Nephron (organoid): ENCODE measurements at regions not wholly inside any gene's neighbourhood (a gene's known extent, or its start where the extent isn't known, plus 50 kb on each side); places are given as distances from the start of the nearest gene placed in this dataset.

ENCODE experiments used
- H3K27ac Mint-ChIP-seq, 3 experiments: 2 replicates each; pipeline ENCODE4 v1.8.0; 2020; ENCODE audit warnings: mixed read lengths in 3 of 3, mild to moderate bottlenecking in 2 of 3, moderate library complexity in 1 of 3
- H3K27me3 Mint-ChIP-seq: 2 replicates; pipeline ENCODE4 v1.8.0; 2021; ENCODE audit warnings: low read depth, mild to moderate bottlenecking, moderate library complexity, mixed read lengths
- H3K36me3 Mint-ChIP-seq: 2 replicates; pipeline ENCODE4 v1.8.0; 2020; ENCODE audit warnings: low read depth, mixed read lengths
- H3K4me1 Mint-ChIP-seq: 2 replicates; pipeline ENCODE4 v1.8.0; 2020; ENCODE audit warnings: mixed read lengths
- H3K4me3 Mint-ChIP-seq, 3 experiments: 2 replicates each; pipeline ENCODE4 v1.8.0; 2020; ENCODE audit warnings: mild to moderate bottlenecking in 3 of 3, mixed read lengths in 3 of 3, moderate library complexity in 2 of 3
- H3K9me3 Mint-ChIP-seq: 2 replicates; pipeline ENCODE4 v1.8.0; 2020; ENCODE audit warnings: mixed read lengths
- TF ChIP-seq, protein P1 (sequence below), 3 experiments: fragments of 200-600 bp; sonication (generic); IDR thresholded peaks; one replicate each; pipeline ENCODE4 v1.5.0; 2021; ENCODE audit warnings: antibody characterized with exemption in 3 of 3; ENCODE audit not compliant: unreplicated experiment in 3 of 3

- H3K4me1 Mint-ChIP-seq: no peaks in the 10 kb centered on the region
- H3K36me3 Mint-ChIP-seq: no peaks in the 10 kb centered on the region
- no peaks in the 10 kb centered on the region for H3K9me3 Mint-ChIP-seq
- H3K4me3 Mint-ChIP-seq: no peak overlapping the region
- H3K27ac Mint-ChIP-seq: no peak overlapping the region
- no peaks in the 10 kb centered on the region for H3K27me3 Mint-ChIP-seq
- TF ChIP-seq, protein P1, sequence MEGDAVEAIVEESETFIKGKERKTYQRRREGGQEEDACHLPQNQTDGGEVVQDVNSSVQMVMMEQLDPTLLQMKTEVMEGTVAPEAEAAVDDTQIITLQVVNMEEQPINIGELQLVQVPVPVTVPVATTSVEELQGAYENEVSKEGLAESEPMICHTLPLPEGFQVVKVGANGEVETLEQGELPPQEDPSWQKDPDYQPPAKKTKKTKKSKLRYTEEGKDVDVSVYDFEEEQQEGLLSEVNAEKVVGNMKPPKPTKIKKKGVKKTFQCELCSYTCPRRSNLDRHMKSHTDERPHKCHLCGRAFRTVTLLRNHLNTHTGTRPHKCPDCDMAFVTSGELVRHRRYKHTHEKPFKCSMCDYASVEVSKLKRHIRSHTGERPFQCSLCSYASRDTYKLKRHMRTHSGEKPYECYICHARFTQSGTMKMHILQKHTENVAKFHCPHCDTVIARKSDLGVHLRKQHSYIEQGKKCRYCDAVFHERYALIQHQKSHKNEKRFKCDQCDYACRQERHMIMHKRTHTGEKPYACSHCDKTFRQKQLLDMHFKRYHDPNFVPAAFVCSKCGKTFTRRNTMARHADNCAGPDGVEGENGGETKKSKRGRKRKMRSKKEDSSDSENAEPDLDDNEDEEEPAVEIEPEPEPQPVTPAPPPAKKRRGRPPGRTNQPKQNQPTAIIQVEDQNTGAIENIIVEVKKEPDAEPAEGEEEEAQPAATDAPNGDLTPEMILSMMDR (IDR thresholded peaks at IDR 0.05; ENCODE audit: unreplicated experiment in 3 of 3): no peak
Observed at GRCh38 chr12:125619723-125620122, 554.5 kb downstream of the AACS start.

- TF ChIP-seq, protein P1 (IDR thresholded peaks at IDR 0.05; ENCODE audit: unreplicated experiment in 3 of 3): no peak
- Mint-ChIP-seq H3K36me3 (no peaks in the 10 kb centered on the region), H3K9me3 (peaks cover 2% of the 10 kb centered on the region), H3K27ac (no peak overlapping the region), H3K4me1 (no peaks in the 10 kb centered on the region), H3K27me3 (peaks cover 10% of the 10 kb centered on the region), H3K4me3 (no peak overlapping the region)
Observed at GRCh38 chr12:125633686-125634085, 568.5 kb downstream of the AACS start.

DNA sequence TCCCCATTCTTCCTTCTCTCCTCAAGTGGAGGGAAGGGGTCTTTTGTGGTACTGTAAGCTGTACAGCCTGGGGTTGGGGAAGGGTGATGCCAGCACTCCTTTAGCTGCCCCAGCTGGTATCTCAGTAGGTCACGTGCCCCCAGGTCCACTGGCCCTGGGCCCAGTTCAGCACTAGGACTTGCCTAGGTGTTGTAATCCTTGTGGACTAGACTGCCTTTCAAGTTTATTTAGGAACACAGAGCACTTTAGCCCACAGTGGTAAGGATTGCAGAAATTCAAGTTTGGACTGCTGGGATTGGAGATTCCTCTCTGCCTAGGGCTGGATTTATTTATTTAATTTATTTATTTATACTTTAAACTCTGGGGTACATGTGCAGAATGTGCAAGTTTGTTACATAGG lies 569.6 kb downstream of the AACS start:
- H3K27ac Mint-ChIP-seq: no peak overlapping the region
- no peaks in the 10 kb centered on the region for H3K36me3 Mint-ChIP-seq
- H3K4me3 Mint-ChIP-seq: no peak overlapping the region
- H3K9me3 Mint-ChIP-seq: peaks cover 2% of the 10 kb centered on the region
- TF ChIP-seq, protein P1 (IDR thresholded peaks at IDR 0.05; ENCODE audit: unreplicated experiment in 3 of 3): no peak
- peaks cover 10% of the 10 kb centered on the region for H3K27me3 Mint-ChIP-seq
- no peaks in the 10 kb centered on the region for H3K4me1 Mint-ChIP-seq

GRCh38 chr12:125639826-125640225 lies 574.6 kb downstream of the AACS start:
- no peak overlapping the region for H3K4me3 Mint-ChIP-seq
- TF ChIP-seq, protein P1 (IDR thresholded peaks at IDR 0.05; ENCODE audit: unreplicated experiment in 3 of 3): no peak
- peaks cover 9% of the 10 kb centered on the region for H3K27me3 Mint-ChIP-seq
- no peak overlapping the region for H3K27ac Mint-ChIP-seq
- H3K36me3 Mint-ChIP-seq: no peaks in the 10 kb centered on the region
- H3K9me3 Mint-ChIP-seq: no peaks in the 10 kb centered on the region
- no peaks in the 10 kb centered on the region for H3K4me1 Mint-ChIP-seq

DNA sequence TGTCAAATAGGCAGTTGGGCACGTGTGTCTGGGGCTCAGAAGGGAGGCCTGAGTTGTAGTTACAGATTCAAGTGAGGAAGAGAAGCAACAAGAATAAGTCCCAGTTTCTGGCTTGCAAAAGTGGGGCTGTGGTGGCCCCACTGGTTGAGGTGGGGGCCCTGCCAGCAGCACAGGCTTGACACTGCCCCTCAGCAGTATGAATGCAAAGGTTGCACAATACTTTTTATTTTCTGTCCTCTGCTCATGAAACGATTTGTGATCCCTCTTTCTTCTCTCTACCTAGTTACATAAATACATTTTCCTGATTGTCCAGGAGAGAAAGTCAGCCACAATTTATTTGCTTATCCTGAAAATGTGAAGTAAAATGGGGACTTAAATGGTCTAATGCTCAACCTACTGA lies 577.8 kb downstream of the AACS start:
- no peak overlapping the region for H3K27ac Mint-ChIP-seq
- H3K9me3 Mint-ChIP-seq: no peaks in the 10 kb centered on the region
- no peaks in the 10 kb centered on the region for H3K36me3 Mint-ChIP-seq
- H3K27me3 Mint-ChIP-seq: peaks cover 14% of the 10 kb centered on the region
- TF ChIP-seq, protein P1 (IDR thresholded peaks at IDR 0.05; ENCODE audit: unreplicated experiment in 3 of 3): no peak
- no peaks in the 10 kb centered on the region for H3K4me1 Mint-ChIP-seq
- no peak overlapping the region for H3K4me3 Mint-ChIP-seq

- Mint-ChIP-seq H3K27ac (no peak overlapping the region), H3K9me3 (no peaks in the 10 kb centered on the region), H3K4me3 (no peak overlapping the region), H3K27me3 (peaks cover 9% of the 10 kb centered on the region), H3K36me3 (no peaks in the 10 kb centered on the region), H3K4me1 (no peaks in the 10 kb centered on the region)
- TF ChIP-seq, protein P1 (IDR thresholded peaks at IDR 0.05; ENCODE audit: unreplicated experiment in 3 of 3): no peak
Observed at GRCh38 chr12:125645724-125646123, 580.5 kb downstream of the AACS start.
